GM19025 (cell line): ENCODE measurements at regions not wholly inside any gene's neighbourhood (a gene's known extent, or its start where the extent isn't known, plus 50 kb on each side); places are given as distances from the start of the nearest gene placed in this dataset.

Source experiments
- ATAC-seq: cut with Tn5 transposase; IDR thresholded peaks from one replicate; pipeline ENCODE4 v1.9.1; 2021; ENCODE audit warnings: mild to moderate bottlenecking, low read depth, moderate library complexity; ENCODE audit not compliant: unreplicated experiment

DNA sequence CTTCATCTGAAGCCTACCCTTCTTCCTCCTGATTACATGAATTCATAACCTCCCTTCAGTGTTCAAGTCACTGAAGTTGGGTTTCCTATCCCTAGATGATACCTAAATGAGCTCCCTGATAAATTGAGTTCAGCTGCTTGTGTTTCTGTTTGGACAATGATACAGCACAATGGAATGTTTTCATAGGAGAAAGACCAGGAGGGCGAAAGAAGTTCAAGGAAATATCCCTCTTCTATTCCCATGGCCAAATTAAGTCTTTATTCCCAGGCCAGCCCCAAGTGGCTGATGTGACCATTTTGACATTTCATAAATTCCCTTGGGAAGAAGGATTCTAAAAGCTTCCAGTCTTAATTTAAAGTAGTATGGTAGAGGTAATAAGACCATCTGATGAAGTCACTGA, 555.8 kb upstream of the CLINT1 start:
- ATAC-seq, result no peak

DNA sequence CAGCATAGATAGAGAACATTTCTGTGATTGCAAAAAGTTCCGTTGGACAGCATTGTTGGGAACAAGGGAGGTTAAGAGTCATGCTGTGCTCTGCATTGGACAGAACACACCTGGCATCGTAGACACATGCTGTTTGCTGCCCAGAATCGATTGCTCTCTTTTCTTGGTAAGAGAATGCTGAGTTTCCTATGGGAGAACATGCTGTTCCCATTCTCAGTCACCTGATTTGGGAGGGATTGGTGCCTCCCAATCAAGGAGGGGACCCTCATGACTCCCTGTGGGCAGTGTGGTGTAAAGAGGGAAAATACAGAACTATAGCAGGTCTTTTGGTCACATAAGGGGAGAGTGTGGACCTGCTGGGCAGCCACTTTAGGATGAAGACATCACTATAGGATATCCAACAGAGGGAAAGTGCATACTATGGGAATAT, 555.4 kb upstream of the CLINT1 start:
- no peak for ATAC-seq

DNA sequence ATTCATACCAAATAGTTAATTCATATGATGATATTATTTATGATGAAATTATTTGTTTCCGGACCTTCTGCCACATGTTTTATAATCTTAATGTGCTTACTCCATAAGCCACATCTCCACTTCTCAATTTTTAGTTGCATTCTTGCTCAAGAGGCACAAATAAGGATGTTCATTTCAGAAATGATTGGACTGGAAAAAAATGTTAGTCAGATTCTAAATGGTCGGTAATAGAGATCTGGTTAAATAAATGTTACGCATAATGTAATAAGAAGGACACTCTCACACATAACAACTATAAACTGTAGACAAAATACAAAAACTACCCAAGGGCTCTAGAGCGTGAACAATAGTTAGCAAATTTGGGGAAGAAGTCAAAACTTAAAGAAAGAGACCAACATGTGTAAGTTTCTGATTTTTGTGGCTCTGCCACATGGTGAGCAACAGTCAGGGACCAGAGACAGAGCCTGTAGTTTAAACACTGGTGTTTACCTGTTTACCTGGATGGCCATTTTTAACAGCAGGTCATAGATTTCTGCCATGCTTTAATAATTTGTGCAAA, 554.3 kb upstream of the CLINT1 start:
- no peak for ATAC-seq

DNA sequence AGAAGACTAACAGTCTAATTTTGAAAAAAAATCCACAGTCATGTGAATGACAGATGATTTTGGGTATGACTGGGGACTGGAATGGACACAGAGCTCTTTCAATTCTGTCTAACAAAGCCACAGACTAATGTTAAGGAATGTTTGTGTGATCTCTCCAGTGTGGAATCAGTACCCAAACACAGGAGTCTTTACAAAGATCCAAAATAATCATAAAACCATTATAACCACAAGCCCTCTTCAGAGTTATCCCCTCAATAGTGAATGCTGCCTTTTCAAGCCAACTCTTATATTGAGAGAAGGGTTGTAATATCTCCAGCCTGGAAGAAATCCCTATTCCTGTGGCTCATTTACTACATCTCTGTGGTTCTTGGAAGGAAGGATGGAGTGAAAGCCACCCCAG, 552.0 kb upstream of the CLINT1 start:
- ATAC-seq, result no peak

DNA sequence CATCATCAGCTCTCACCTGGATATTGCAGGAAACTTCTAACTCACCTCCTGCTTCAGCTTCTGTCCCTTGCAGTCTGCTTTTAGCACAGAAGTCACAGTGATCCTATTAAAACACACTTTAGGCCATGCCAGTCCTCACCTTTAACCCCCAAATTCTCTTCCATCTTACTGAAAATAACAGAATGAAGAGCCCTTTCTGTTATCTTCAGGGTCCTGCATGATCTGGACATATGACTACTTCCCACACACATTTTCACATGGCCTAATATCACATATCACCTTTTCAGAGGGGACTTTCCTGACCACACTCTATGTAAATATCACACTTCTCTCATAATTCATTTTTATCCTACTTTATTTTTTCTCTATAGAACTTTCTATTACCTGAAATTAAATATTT, 550.6 kb upstream of the CLINT1 start:
- ATAC-seq, result peak; percentile 64

DNA sequence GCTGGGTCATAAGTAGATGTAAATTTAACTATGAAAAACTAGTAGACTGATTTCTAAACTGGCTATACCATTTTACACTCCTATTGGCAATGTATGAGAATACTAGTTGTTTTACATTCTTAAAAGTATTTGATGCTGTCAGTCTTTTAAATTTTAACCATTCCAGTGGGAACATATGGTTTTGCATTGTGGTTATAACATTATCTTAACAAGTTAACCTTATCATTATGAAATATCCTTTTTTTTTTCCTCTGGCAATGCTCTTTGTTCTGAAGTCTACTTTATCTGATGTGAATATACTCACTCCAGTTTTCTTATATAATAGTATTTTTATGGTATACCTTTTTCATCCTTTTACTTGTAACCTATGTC, 548.9 kb upstream of the CLINT1 start:
- no peak for ATAC-seq

DNA sequence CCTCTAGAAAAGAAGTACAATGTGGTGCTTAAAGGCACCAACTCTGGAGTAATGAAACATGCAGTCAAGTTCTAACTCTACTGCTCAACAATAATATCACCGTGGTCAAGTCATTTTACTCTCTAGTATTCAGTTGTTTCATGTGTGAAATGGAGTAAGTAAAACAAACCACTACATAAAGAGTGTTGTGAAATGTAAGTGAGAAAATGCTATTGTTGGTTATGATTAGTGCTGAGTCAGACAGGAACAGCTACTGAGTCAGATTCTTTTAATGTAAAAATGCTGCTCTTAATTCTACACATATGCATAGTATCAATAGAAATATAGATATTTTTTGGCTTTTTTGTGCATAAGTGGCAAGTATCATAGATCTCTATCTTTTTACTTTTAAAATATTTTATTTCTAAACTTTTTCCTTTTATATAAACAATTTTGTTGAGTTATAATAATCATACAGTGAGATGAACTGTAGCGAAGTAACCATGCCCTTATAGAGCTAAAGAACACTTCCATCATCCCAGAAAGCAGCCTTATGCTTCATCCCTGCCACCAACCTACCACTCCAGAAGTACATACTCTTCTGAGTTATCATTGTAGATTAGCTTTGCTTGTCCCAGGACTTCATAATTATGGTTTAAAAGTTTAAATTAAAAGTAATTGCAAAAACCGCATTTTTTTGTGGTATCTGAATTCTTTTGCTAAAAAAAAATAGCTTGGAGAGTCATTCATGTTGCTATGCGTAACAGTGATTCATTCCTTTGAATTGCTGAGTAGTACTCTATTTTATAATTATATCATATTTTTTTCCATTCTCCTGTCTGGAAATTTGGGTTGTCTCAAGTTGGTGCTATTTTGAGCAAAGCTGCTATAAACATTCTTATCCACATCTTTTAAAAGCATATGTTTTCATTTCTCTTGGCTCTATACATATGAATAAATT, 548.2 kb upstream of the CLINT1 start:
- no peak for ATAC-seq

DNA sequence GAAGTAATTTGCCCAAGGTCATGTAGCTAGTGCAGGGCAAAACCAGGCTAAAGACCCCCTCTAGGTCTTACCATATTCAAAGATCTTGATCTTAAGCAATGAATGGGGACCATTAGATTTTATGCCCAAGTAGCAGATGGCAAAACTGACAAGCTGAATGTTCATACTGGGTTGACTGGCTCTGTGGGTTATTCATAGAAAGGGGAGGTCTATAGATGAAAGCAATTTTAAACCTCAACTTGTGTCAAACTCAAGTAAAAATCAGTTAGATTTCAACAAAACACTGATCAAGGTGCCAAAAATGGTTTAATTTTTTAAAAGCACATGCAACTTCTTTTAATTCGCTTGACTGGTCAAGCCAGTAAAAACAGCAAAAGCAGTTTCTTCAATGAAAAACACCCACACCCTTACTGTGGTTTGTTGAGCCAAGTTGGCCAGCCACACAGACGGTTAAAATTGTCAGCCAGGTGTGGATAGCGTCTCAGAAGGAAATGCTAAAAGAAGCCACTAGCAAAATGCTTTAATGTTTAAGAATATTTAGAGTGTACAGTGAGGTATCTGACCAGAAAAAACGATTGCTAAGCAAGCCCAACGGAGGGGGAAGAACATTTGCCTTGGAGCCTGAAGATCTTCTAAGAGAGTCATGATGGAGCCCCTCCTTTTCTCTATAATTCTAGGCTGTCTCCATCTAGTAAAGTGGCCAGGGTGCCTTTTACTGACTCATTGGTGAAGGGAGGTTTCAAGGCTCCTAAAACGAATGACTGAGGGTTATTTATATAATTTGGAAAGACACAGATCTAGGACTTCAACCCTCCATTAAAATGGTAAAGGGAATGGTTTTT, 539.6 kb upstream of the CLINT1 start:
- no peak for ATAC-seq

DNA sequence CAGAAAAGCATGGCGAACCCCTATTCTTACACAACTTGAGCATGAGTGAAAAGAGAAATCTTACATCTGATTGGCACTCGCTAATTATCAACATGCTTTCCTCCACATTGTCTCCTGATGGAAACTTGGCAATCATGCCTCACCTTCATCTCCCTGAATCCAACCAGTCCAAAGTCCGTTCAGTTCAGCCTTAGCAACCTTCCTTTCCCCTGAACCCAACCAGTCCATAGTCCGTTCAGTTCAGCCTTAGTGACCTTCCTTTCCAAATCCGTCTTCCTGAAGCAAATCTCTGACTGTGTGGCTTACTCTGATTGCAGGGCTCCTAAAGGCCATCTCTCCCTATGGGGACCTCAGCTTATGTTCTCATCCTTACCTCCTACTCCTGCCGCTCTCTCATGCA, 538.3 kb upstream of the CLINT1 start:
- ATAC-seq, result no peak

DNA sequence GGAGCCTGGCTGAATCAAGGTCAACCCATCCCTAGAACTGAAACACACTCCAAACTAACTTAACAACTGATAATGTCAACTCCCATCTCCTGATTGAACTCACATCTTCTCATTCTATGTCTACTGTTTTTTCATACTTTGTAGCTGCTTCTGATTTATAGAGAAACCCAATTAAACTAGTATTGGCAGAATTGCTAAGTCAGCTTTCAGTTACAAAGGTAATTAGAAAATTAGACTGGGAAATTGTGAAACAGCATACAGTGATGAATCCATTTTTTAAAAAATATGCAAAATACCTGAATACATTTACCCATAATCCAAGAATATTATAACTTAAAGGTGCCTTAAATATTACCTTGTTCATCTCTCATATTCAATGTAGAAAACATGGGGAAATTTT, 535.2 kb upstream of the CLINT1 start:
- no peak for ATAC-seq

DNA sequence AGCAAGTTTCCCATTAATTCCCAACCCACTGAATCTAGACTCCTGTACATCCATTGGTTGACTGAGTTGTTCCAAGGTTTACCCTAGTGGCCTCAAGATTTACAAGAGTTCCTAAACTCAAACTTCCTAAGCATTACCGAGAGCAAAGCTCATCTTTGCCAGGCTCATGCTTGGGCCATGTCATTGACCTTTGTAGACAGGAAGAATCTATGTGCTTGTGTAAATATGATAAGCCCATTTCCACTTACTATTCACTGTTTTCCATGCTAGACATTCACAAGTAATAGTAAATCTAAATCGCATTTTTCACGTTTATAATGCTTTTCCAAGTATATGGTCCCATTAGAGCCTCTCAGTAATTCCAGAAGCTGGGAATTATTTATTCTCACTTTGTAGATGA, 534.5 kb upstream of the CLINT1 start:
- no peak for ATAC-seq

DNA sequence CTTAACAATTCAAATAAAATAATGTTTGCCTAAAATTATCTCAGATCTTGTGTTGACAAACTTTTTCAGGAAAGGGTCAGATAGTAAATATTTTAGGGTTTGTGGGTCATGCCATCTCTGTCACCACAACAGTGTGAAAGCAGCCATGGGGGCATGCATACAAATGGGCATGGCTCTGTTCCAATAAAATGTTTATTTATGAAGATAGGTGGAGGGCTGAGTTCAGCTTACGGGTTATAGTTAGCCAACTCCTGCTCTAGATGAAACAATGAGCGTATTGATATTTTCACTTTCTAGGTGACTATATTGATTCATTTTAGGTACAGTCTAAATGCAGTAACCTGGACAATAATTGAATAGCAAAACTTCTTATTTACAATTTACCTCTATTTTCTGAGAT, 533.8 kb upstream of the CLINT1 start:
- no peak for ATAC-seq

DNA sequence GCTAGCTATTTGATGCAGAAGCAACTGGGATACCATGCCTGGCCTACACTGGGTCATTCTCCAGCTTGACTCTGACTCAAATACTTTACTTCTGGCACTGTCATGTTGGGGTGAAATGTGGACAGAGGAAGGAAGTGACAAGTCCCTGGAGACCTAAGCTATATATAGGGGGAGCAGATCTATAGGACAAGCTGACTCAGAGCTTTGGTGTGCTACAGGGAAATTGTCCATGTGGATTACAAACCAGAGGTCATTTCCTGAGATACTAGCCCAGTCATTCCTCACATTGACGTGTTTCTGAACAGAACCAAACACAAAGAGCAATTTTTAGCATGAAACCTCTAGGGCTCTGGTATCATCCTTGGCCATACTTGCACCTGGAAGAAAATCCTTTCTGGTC, 531.6 kb upstream of the CLINT1 start:
- ATAC-seq, result no peak

DNA sequence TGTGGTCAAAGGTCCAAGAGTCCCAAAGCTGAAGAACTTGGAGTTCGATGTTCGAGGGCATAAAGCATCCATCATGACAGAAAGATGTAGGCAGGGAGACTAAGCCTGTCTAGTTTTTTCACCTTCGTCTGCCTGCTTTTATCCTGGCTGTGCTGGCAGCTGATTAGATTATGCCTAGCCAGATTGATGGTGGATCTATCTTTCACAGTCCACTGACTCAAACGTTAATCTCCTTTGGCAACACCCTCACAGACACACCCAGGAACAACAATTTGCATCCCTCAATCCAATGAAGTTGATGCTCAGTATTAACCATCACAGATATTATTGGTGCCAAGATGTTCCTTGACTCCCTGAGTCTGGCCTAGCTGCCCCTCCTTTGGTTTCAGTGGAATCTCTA, 530.8 kb upstream of the CLINT1 start:
- no peak for ATAC-seq

DNA sequence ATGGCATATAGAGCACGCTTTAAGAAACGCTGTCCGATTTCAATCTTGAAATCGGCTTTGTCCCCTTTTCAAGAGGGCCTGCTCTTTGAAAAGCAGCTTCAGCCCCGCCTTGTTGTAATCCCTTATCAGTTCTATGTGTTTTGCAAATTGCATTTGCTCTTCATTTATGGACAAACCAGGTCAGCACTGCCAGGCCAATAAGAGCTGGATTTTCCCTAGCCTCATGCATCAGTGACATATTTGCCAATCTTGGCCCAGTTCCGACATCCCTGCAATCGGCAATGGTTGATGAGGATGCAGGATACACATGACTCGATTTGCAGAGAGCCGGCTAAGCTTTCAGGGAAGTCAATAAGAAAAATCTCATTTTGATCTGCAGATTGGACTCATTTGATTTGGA, 529.1 kb upstream of the CLINT1 start:
- no peak for ATAC-seq

DNA sequence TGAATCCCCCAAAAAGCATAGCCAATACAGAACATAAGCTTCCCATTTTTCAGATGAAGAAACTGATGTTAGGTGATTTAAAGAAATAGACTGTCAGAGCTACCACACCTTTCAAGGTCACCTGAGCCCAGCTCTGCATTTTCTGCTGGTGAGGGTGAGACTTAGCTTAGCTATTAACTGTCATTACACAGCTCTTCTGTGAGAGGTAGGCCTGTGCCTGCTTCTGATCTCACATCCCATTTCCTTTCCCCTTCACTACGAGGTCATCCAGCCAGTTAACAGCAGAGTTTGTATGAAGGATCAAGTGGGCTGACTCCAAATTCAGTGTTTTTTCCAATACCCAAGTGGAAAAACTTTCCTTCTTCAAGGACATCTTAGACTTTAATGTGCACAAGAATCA, 528.6 kb upstream of the CLINT1 start:
- no peak for ATAC-seq

DNA sequence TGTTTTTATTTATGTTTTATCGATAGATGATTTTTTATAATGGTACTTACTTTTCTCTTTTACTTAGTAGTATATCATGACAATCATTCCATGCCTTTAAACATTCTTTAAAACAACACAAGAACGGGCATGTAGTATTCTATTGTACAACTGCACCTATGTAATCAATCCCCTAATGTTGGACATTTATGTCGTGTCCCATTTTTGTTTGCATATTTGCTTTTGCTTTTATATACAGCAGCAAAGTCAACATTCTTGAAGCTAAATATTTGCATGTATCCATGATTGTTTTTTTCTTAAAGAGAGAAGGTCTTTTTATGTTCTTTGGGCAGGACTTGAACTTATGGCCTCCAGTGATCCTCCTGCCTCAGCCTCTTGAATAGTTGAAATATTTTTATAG, 527.0 kb upstream of the CLINT1 start:
- no peak for ATAC-seq

DNA sequence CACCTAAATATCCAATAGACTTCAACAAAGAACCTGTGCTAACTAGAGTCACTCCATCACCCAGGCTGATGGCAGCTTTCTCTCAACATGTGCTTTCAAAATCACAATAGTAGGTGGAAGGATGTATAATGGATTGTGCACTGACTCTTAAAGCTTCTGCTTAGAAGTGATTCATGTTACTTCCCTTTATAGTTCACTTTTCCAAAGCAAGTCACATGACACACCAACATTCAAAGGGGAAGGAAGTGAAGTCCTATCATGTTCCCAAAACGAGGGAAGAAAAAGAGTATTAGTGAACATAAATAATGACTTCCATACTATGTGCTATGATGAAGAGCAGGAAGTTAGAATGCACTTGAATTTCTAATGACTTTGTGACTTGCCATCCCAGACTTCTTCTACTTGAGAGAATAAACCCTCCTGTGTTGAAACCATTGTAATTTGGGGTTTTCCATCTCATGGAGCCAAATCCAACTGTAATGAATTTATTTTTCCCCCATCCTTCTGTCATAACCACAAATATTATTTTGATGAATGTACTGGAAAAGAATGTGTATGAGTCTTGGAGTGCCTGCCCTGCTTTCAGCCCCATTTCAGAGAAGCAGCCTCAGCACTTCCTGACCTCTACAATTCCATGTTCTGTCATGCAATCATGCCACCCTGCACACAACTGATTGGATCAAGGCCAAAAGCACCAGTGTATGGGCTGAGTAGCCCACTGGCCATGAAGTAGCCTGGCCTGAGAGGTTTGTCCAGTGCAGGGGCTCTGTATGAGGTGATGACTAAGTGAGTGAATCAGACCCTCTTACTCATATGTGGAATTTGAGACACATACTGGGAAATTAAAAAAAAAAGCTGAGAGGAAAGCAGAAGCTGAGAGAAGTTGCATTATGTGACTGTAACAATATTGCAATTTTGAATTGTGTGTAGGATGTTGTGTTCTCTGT, 525.9 kb upstream of the CLINT1 start:
- ATAC-seq, result no peak

DNA sequence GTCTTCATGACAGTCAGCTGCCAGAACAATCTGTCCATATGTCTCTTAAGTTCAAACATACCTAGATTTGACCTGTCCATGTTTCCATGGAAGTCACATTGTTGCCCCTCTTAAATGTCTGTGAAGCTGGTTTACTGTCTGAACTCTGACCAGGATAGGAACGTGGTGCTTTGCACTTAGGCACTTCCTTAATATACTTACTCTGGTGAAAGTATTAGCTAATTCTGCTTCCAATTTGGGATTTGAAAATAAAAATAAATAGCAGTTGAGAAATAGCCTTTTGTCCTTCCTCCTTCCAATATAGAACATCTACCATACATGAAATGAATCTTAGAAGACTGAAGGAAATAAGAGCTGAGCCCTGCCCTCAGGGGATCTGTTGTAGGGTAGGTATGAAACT, 524.5 kb upstream of the CLINT1 start:
- ATAC-seq, result no peak

DNA sequence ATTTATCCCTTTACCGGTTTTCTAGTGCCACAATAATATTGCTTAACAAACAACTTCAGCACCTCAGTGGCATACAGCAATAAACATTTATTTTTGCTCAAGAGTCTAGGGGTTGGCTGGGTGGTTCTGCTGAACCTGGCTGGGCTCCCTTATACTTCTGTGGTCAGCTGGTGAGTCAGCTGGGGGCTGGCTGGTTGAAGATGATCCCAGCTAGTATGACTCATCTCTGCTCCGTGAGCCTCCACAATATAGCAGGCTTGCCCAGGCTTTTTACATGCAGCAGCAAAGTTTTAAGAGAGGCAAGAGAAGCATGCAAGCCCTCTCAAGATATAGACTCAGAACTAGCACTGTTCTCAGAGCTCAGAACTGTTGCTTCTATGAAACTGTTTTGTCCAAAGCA, 523.5 kb upstream of the CLINT1 start:
- ATAC-seq, result peak; percentile 91
